HCT116 (cell line): ENCODE measurements at regions not wholly inside any gene's neighbourhood (a gene's known extent, or its start where the extent isn't known, plus 50 kb on each side); places are given as distances from the start of the nearest gene placed in this dataset.

ENCODE experiments used
- ATAC-seq: fragments of 200-7000 bp; cut with Tn5 transposase; 2 replicates; pipeline ENCODE4 v1.9.1; 2020; ENCODE audit warnings: mild to moderate bottlenecking, moderate library complexity
- BruUV-seq: library from RNA; stranded (reverse); fragments of 400-500 nt; replicated peaks from 2 replicates; lab custom pipeline; 2021; lab: Mats Ljungman, UMichigan
- CTCF ChIA-PET: fragments of 300-600 bp; sonication (Branson Sonifier 250); formaldehyde crosslinking; loops from one replicate; lab custom pipeline; 2021; ENCODE audit warnings: antibody characterized with exemption; lab: Charles Lee
- POLR2A ChIA-PET: fragments of 300-600, 350-600 bp; sonication (Branson Sonifier 250); formaldehyde crosslinking; loops from one replicate; lab custom pipeline; 2021; ENCODE audit warnings: antibody characterized with exemption; lab: Charles Lee
- RAD21 ChIA-PET, 2 experiments: fragments of 300-600 bp; sonication (Branson Sonifier 250); formaldehyde crosslinking; loops; one replicate each; lab custom pipeline; 2023; ENCODE audit warnings: low total read pairs in 2 of 2; ENCODE audit not compliant: uncharacterized antibody in 2 of 2, unreplicated experiment in 2 of 2, low non-redundant PET in 1 of 2; lab: Charles Lee
- DNase-seq: peaks from one replicate; pipeline ENCODE4 v3.0.0-alpha.2; 2010; ENCODE audit warnings: low read depth, low spot score
- H2AFZ ChIP-seq: fragments of 200-600 bp; shearing (Covaris generic), sonication (generic); 2 replicates; pipeline ENCODE4 v1.6.1; 2017; ENCODE audit warnings: low read depth, mixed run types, mixed read lengths, antibody characterized with exemption, low read length; ENCODE audit not compliant: poor library complexity, severe bottlenecking
- H3K27ac ChIP-seq: 2 replicates; pipeline ENCODE4 v1.5.1; 2012; ENCODE audit warnings: low read depth, low read length
- H3K27me3 ChIP-seq: fragments of 200-600 bp; sonication (generic); 2 replicates; pipeline ENCODE4 v1.6.1; 2016; ENCODE audit warnings: mixed run types, low read length, mixed read lengths; ENCODE audit not compliant: insufficient read depth
- H3K36me3 ChIP-seq, 2 experiments: fragments of 200-500 bp in 1 of 2; fragments of 200-600 bp in 1 of 2; sonication (Bioruptor generic) in 1 of 2; sonication (generic) in 1 of 2; 2 replicates each; pipeline versions ENCODE4 v1.5.1 to v1.6.1; 2014 to 2016; ENCODE audit warnings: low read length in 2 of 2, inconsistent platforms in 1 of 2, mixed read lengths in 1 of 2, mixed run types in 1 of 2; ENCODE audit not compliant: insufficient read depth in 2 of 2, control insufficient read depth in 1 of 2
- H3K4me1 ChIP-seq, 2 experiments: fragments of 200-600 bp in 1 of 2; sonication (generic) in 1 of 2; 2 replicates each; pipeline versions ENCODE4 v1.5.1 to v1.6.1; 2012 to 2017; ENCODE audit warnings: low read length in 2 of 2, inconsistent platforms in 1 of 2, mild to moderate bottlenecking in 1 of 2, mixed read lengths in 1 of 2, mixed run types in 1 of 2, moderate library complexity in 1 of 2; ENCODE audit not compliant: insufficient read depth in 2 of 2, control insufficient read depth in 1 of 2
- H3K4me2 ChIP-seq: fragments of 200-600 bp; sonication (generic); 2 replicates; pipeline ENCODE4 v1.6.1; 2017; ENCODE audit warnings: mixed run types, low read length, mixed read lengths
- H3K4me3 ChIP-seq, 2 experiments: fragments of 200-600 bp in 1 of 2; sonication (generic) in 1 of 2; replicated peaks in 1 of 2; 2 replicates each; pipeline ENCODE4 v1.5.1; 2011 to 2016; ENCODE audit warnings: low read length in 2 of 2, control low read depth in 1 of 2, low read depth in 1 of 2, mild to moderate bottlenecking in 1 of 2, mixed read lengths in 1 of 2, mixed run types in 1 of 2
- H3K79me2 ChIP-seq: fragments of 200-600 bp; sonication (generic); 2 replicates; pipeline ENCODE4 v1.6.1; 2017; ENCODE audit warnings: mild to moderate bottlenecking, mixed run types, low read length, moderate library complexity, mixed read lengths; ENCODE audit not compliant: insufficient read depth
- H3K9ac ChIP-seq: fragments of 200-600 bp; sonication (generic); 2 replicates; pipeline ENCODE4 v1.6.1; 2016; ENCODE audit warnings: low read length, mixed read lengths
- H3K9me2 ChIP-seq: fragments of 200-600 bp; sonication (generic), shearing (Covaris generic); 2 replicates; pipeline ENCODE4 v1.6.1; 2017; ENCODE audit warnings: mixed run types, mild to moderate bottlenecking, moderate library complexity; ENCODE audit not compliant: insufficient read depth
- H3K9me3 ChIP-seq, 2 experiments: fragments of 200-500 bp in 1 of 2; fragments of 200-600 bp in 1 of 2; sonication (Bioruptor generic) in 1 of 2; sonication (generic) in 1 of 2; 2 replicates each; pipeline ENCODE4 v1.6.1; 2014 to 2017; ENCODE audit warnings: low read length in 2 of 2, mixed read lengths in 2 of 2, inconsistent platforms in 1 of 2, low read depth in 1 of 2, mild to moderate bottlenecking in 1 of 2, mixed run types in 1 of 2, moderate library complexity in 1 of 2; ENCODE audit not compliant: control insufficient read depth in 1 of 2, insufficient read depth in 1 of 2
- H4K20me1 ChIP-seq: fragments of 200-600 bp; sonication (generic), shearing (Covaris generic); 2 replicates; pipeline ENCODE4 v1.6.1; 2017; ENCODE audit warnings: mixed run types, mild to moderate bottlenecking, moderate library complexity; ENCODE audit not compliant: insufficient read depth
- EZH2 ChIP-seq: fragments of 200-600 bp; sonication (generic); IDR thresholded peaks from 2 replicates; pipeline ENCODE4 v1.6.1; 2017; ENCODE audit warnings: antibody characterized with exemption, mixed run types
- FOSL1 ChIP-seq: IDR thresholded peaks from 2 replicates; pipeline ENCODE4 v1.6.1; 2012; ENCODE audit warnings: low read depth
- JUND ChIP-seq: IDR thresholded peaks from 2 replicates; pipeline ENCODE4 v1.6.1; 2012
- MAX ChIP-seq: IDR thresholded peaks from 2 replicates; pipeline ENCODE4 v1.6.1; 2012
- POLR2A ChIP-seq: IDR thresholded peaks from 2 replicates; pipeline ENCODE4 v1.7.0; 2011; ENCODE audit warnings: borderline replicate concordance; ENCODE audit not compliant: insufficient read depth, insufficient read length; ENCODE audit errors: extremely low read depth
- RAD21 ChIP-seq: IDR thresholded peaks from 2 replicates; pipeline ENCODE4 v1.6.1; 2012; ENCODE audit warnings: low read depth, mild to moderate bottlenecking
- SP1 ChIP-seq: IDR thresholded peaks from 2 replicates; pipeline ENCODE4 v1.6.1; 2012; ENCODE audit warnings: low read depth
- TCF7L2 ChIP-seq: IDR thresholded peaks from 2 replicates; pipeline ENCODE4 v1.7.0; 2011; ENCODE audit warnings: borderline replicate concordance, inconsistent platforms; ENCODE audit not compliant: insufficient read depth, insufficient read length; ENCODE audit errors: extremely low read depth
- ZBTB33 ChIP-seq: IDR thresholded peaks from 2 replicates; pipeline ENCODE4 v1.6.1; 2011; ENCODE audit warnings: mild to moderate bottlenecking, low read length, moderate library complexity; ENCODE audit not compliant: insufficient replicate concordance; ENCODE audit errors: extremely low read depth
- ZFX ChIP-seq: fragments of 450-650 bp; IDR thresholded peaks from 2 replicates; pipeline ENCODE4 v1.6.1; 2017
- ZNF274 ChIP-seq: fragments of 200-500 bp; sonication (Bioruptor generic); IDR thresholded peaks from 2 replicates; pipeline ENCODE4 v1.6.1; 2014; ENCODE audit warnings: mild to moderate bottlenecking, low read depth, low read length, inconsistent platforms
- intact Hi-C: fragments of 100-400 bp; cut with micrococcal nuclease; formaldehyde crosslinking; loops from 2 replicates; pipeline ENCODE4 v1.10.0; 2022
- TF ChIP-seq, protein P1 (sequence below): IDR thresholded peaks from 2 replicates; pipeline ENCODE4 v1.6.1; 2012

DNA sequence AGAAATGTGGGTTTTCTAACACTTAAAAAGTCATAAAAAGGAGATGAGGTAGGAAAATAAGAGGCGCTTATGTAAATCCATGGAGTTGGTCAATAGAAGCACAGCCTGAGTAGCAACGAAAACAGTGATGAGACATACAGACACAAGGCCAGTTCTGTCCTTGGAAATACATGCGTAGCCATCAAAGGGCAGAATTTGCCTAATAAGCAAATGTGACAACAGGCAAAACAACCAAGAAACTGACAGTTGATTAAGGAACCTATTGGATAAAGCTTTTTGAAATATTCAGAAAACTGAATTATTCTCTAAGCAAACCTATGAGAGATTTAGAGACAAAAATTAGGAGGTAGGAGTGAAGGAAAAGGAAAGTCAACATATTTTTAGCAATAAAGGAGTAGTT, 586.3 kb downstream of the PLCL1 start:
- Histone ChIP-seq H3K4me2 (no peak overlapping the region), H3K36me3 (no peaks in the 10 kb centered on the region), H3K4me3 (no peak overlapping the region), H3K9me2 (no peaks in the 10 kb centered on the region), H3K9ac (no peak overlapping the region), H3K9me3 (no peaks in the 10 kb centered on the region), H3K27ac (no peak overlapping the region), H3K4me1 (no peaks in the 10 kb centered on the region), H2AFZ (no peak overlapping the region), H3K27me3 (no peaks in the 10 kb centered on the region), H3K79me2 (no peaks in the 10 kb centered on the region), H4K20me1 (no peaks in the 10 kb centered on the region)
- no TSS peak for BruUV-seq
- intact Hi-C loops = no loop called here
- ATAC-seq = no peak
- DNase-seq = no peak
- CTCF ChIA-PET = no interaction called here
- no peak for TF ChIP-seq SP1
- TF ChIP-seq ZNF274 = no peak
- no peak for TF ChIP-seq POLR2A
- no peak for TF ChIP-seq ZBTB33
- TF ChIP-seq, protein P1, sequence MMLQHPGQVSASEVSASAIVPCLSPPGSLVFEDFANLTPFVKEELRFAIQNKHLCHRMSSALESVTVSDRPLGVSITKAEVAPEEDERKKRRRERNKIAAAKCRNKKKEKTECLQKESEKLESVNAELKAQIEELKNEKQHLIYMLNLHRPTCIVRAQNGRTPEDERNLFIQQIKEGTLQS = no peak
- no peak for TF ChIP-seq MAX
- RAD21 ChIA-PET = no interaction called here
- POLR2A ChIA-PET = no interaction called here

- TF ChIP-seq JUND = no peak
- TF ChIP-seq TCF7L2 = no peak
- TF ChIP-seq RAD21 = no peak
- no peak for TF ChIP-seq FOSL1
- TF ChIP-seq ZFX = no peak
- TF ChIP-seq EZH2 = no peak
- no peak for TF ChIP-seq SP1
- TF ChIP-seq MAX = no peak
- TF ChIP-seq, protein P1 = no peak
- intact Hi-C loops = no loop called here
- Histone ChIP-seq H3K4me3 (no peak overlapping the region), H3K27me3 (no peaks in the 10 kb centered on the region), H4K20me1 (no peaks in the 10 kb centered on the region), H3K4me2 (no peak overlapping the region), H3K27ac (no peak overlapping the region), H3K9me3 (no peaks in the 10 kb centered on the region), H3K79me2 (no peaks in the 10 kb centered on the region), H3K9ac (no peak overlapping the region), H3K36me3 (no peaks in the 10 kb centered on the region), H3K4me1 (no peaks in the 10 kb centered on the region), H3K9me2 (no peaks in the 10 kb centered on the region), H2AFZ (no peak overlapping the region)
- ChIA-PET POLR2A (no interaction called here), RAD21 (no interaction called here), CTCF (no interaction called here)
- DNase-seq (no peak), ATAC-seq (no peak)
- BruUV-seq = no TSS peak
Observed at GRCh38 chr2:198387677-198388076, 583.3 kb downstream of the PLCL1 start.
